GM12874 (cell line): ENCODE measurements at regions not wholly inside any gene's neighbourhood (a gene's known extent, or its start where the extent isn't known, plus 50 kb on each side); places are given as distances from the start of the nearest gene placed in this dataset.

Source experiments
- TF ChIP-seq, protein P1 (sequence below): IDR thresholded peaks from 2 replicates; pipeline ENCODE4 v1.5.1; 2011; ENCODE audit warnings: low read depth, mild to moderate bottlenecking, control low read depth, low read length, moderate library complexity; ENCODE audit not compliant: insufficient read depth

DNA sequence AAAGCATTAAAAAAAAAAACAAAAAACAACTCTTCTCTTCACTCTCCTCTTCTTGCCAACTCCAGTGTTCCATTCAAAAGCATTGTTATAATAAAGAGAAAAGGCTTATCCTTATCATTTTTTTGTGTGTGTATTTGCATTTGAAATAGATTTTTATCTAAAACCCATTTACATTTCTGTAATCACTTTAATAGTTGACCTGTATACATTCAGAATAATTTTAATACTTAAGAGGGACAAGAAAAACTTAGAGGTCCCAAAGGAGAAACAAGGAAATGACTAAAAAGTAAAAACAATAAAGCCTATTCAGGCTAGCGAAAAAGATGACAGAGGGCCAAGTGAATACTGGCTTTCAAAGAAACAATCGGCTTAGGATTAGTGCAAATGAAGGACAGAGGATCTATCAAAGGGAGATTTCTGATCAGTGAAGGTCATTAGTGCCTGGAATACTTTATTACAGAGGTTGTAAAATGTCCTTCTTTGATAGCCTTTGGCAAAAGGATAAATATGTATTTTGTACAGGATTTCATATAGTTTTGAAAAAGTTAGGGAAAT lies 808.3 kb downstream of the RPA4 start:
- TF ChIP-seq, protein P1, sequence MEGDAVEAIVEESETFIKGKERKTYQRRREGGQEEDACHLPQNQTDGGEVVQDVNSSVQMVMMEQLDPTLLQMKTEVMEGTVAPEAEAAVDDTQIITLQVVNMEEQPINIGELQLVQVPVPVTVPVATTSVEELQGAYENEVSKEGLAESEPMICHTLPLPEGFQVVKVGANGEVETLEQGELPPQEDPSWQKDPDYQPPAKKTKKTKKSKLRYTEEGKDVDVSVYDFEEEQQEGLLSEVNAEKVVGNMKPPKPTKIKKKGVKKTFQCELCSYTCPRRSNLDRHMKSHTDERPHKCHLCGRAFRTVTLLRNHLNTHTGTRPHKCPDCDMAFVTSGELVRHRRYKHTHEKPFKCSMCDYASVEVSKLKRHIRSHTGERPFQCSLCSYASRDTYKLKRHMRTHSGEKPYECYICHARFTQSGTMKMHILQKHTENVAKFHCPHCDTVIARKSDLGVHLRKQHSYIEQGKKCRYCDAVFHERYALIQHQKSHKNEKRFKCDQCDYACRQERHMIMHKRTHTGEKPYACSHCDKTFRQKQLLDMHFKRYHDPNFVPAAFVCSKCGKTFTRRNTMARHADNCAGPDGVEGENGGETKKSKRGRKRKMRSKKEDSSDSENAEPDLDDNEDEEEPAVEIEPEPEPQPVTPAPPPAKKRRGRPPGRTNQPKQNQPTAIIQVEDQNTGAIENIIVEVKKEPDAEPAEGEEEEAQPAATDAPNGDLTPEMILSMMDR = no peak

DNA sequence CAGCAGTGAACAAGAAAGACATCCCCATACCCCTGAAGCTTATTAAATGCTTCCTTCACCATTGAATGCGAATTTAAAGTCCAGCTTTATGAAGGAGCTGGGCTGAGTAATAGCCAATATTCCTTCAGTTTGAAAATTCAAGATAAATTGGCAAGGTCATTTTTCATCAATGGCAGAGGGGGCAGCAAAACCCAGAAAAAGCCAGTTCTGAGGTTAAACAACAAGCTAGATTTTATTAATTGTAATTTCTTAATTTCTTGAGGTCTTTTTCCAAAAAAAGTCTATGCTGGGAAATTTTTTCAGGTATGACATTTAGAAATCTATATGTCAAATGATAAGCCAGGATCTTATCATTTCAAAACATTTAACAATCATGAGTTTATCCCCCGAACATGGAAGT lies 808.9 kb downstream of the RPA4 start:
- TF ChIP-seq, protein P1 = no peak

DNA sequence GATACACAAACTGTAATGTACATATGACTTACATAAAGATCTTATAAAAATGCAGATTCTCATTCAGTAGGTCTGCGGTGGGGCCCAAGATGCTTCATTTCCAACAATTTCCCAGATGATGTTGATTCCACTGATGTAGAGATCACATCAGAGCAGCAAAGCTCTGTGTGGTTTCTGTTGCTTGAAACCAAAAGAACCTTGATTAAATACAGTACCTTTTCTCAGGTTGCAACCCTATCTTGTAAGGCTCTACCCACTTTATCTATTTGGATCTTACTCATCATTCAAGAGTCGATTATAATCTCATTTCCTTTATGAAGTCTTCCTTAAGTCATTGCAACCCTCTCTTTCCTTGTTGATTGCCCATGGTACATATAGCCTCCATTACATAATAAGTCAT lies 816.8 kb downstream of the RPA4 start:
- TF ChIP-seq, protein P1 = no peak

DNA sequence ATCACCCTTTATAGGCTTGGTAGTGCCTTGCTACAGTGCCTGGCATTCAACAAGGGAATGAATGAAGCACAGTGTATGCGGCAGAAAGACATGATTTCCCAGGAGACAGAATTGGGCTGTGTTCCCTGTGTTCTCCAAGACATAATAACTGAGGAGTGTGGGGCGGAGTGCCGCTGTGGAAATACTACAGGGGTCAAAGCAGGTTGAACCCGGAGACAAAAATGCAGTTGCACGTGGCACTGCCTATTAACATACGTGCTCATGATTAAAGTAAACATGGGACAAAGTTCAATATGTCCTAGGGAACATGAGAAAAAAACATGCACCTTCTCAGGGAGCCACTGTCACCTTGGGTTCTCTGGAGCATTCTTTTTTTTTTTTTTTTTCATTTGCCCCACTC lies 820.8 kb downstream of the RPA4 start:
- TF ChIP-seq, protein P1 = no peak

DNA sequence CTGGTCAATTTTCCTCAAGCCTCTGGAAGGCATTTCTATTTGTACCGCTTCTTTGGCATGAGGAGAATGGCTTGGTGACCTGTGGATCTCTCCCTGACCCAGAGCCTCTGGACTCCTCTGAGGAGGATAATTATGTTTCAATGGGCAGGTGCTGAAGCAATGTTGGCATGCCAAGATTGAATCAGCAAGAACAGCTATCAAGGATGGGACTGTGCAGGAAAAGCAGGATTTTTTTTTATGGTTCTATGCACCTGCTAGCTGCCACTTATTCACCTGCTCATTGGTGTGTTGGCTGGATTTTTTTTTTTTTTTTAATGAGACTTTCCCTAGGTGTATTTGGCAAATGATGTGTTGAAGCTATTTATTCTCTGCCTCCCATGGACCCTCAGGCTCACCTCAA lies 821.2 kb downstream of the RPA4 start:
- TF ChIP-seq, protein P1 = no peak

DNA sequence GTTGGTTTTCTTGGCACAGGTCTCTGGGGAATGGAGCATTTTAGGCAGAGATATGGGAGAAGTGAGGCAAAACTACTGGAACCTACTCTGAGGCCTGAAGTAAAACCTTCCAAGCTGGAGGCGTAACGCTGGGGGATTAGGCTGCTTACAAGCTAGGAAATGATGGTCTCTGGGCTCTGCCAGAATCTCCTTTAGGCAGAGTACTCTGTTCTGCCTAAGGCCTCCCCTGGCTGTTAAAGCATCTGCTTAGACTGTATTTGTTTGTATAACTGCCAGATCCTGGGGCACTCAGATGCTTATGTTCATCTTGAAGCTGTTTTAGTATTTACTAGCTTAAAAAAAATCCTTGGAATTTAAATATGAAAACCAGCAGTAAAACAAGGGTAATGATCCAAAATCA lies 822.2 kb downstream of the RPA4 start:
- TF ChIP-seq, protein P1 = no peak

DNA sequence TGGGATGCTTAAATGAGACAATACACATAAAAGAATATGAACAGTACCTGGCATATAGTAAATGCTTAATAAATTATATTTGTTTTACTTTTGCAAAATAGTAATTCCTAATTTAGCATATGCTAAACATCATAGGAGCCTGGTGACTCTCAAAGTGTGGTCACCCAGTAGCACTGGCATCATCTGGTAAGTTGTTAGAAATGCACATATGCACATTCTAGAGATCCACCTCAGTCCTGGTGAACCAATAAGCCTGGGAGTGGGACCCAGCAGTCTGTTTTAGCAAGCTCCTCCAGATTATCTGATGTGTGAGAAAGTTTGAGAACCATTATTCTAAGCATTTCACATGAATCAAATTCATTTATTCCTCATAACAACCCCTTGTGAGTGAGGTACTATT lies 830.4 kb downstream of the RPA4 start:
- TF ChIP-seq, protein P1 = no peak

DNA sequence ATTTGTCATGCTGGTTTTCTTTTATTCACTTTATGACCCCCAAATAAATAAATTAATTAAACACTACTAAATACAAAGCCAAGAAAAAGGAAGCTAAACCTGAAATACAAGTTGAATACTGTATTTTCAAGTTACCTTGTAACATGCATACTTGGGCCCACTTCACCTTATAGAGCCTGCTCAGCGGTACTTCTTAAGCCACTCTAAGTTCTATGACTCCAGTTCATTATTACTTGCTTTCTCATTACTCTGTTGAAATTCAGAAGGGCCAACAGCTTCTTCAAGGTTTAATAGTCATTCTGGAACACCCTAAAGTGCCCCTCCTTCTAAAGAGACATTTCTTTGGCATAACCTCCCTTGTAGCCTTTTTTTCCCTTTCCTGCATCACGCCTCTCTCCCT lies 844.5 kb downstream of the RPA4 start:
- TF ChIP-seq, protein P1 = no peak
